ENCODE measurements at regions not wholly inside any gene's neighbourhood (a gene's known extent, or its start where the extent isn't known, plus 50 kb on each side); places are given as distances from the start of the nearest gene placed in this dataset.

DNA sequence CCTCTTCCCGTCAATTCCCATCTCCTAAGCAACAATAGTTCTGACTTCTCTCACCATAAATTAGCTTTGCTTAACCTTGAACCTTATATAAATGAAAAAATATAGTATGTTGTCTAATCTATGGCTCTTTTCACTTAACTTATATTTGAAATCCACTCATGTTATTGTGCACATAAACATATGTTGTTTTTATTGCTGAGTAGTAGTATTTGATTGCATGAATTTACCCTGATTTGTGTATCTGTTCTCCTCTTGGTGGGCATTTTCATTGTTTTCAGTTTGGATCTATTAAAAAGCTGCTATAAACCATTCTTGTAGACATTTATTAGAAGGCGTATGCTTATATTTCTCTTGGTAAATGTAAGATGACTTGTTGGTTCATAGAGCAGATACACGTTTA is 874.3 kb upstream of the ZEB2 start:
- no peak for ATAC-seq
- in situ Hi-C loops (cut with HindIII; ENCODE audit: low pct_unique_long_range_greater_than_20kb, low sequenced_read_pairs) (no loop called here), intact Hi-C loops (cut with micrococcal nuclease; ENCODE audit: unreplicated experiment) (no loop called here)
- Histone ChIP-seq H3K9me3 (ENCODE audit: control insufficient read depth, insufficient read depth, low read depth, low read length) (no peaks in the 10 kb centered on the region), H3K27me3 (ENCODE audit: control insufficient read depth, insufficient read depth, low read length) (no peaks in the 10 kb centered on the region), H3K36me3 (ENCODE audit: control insufficient read depth, insufficient read depth, low read length) (no peaks in the 10 kb centered on the region), H3K27ac (ENCODE audit: low read length) (no peak overlapping the region), H3K4me3 (ENCODE audit: low read depth in 2 of 2, low read length in 2 of 2) (no peak overlapping the region), H3K4me1 (ENCODE audit: control insufficient read depth, insufficient read depth, low read length) (no peaks in the 10 kb centered on the region)
- TF ChIP-seq SIN3A (IDR thresholded peaks at IDR 0.05; ENCODE audit: borderline replicate concordance, insufficient read depth, low read depth, low read length) = no peak
- no peak for TF ChIP-seq POLR2AphosphoS5 (IDR thresholded peaks at IDR 0.05; ENCODE audit: low read depth, low read length)
- TF ChIP-seq TCF7L2 (IDR thresholded peaks at IDR 0.05; ENCODE audit: low read depth, low read length) = no peak
- no peak for TF ChIP-seq CTCF (IDR thresholded peaks at IDR 0.05)
- TF ChIP-seq, protein P1, sequence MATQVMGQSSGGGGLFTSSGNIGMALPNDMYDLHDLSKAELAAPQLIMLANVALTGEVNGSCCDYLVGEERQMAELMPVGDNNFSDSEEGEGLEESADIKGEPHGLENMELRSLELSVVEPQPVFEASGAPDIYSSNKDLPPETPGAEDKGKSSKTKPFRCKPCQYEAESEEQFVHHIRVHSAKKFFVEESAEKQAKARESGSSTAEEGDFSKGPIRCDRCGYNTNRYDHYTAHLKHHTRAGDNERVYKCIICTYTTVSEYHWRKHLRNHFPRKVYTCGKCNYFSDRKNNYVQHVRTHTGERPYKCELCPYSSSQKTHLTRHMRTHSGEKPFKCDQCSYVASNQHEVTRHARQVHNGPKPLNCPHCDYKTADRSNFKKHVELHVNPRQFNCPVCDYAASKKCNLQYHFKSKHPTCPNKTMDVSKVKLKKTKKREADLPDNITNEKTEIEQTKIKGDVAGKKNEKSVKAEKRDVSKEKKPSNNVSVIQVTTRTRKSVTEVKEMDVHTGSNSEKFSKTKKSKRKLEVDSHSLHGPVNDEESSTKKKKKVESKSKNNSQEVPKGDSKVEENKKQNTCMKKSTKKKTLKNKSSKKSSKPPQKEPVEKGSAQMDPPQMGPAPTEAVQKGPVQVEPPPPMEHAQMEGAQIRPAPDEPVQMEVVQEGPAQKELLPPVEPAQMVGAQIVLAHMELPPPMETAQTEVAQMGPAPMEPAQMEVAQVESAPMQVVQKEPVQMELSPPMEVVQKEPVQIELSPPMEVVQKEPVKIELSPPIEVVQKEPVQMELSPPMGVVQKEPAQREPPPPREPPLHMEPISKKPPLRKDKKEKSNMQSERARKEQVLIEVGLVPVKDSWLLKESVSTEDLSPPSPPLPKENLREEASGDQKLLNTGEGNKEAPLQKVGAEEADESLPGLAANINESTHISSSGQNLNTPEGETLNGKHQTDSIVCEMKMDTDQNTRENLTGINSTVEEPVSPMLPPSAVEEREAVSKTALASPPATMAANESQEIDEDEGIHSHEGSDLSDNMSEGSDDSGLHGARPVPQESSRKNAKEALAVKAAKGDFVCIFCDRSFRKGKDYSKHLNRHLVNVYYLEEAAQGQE (IDR thresholded peaks at IDR 0.05; ENCODE audit: insufficient read depth in 1 of 2, low read depth in 2 of 2, low read length in 1 of 2) = no peak
- no TSS peak for BruUV-seq (replicated peaks)
- DNase-seq (ENCODE audit: low read depth, low spot score) = no peak
- ChIA-PET POLR2A (no interaction called here), CTCF (no interaction called here)

DNA sequence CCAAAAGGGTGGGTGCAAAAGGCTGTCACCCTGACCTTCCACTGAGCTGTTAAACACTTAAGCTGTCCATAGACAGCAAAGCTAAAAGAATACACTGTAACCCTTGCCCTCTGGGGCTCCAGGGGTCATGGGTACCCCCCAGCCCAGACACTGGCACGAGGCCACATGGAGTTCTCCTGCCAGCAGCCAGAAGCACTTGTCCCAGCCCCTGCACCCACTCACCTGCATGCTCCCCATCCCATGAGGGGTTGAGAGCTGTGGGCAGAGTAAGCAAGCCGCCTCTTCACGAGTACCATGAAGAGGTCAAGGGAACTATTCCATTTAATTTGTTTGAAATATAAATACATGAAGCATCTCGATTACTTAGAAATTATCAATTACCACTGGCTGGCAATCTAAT is 867.1 kb upstream of the ZEB2 start:
- no peak overlapping the region for H3K4me3 ChIP-seq (ENCODE audit: low read depth in 2 of 2, low read length in 2 of 2)
- intact Hi-C loops (cut with micrococcal nuclease; ENCODE audit: unreplicated experiment) (no loop called here), in situ Hi-C loops (cut with HindIII; ENCODE audit: low pct_unique_long_range_greater_than_20kb, low sequenced_read_pairs) (no loop called here)
- TF ChIP-seq, protein P1 (IDR thresholded peaks at IDR 0.05; ENCODE audit: insufficient read depth in 1 of 2, low read depth in 2 of 2, low read length in 1 of 2) = no peak
- no peaks in the 10 kb centered on the region for H3K27me3 ChIP-seq (ENCODE audit: control insufficient read depth, insufficient read depth, low read length)
- no peak for ATAC-seq
- H3K9me3 ChIP-seq (ENCODE audit: control insufficient read depth, insufficient read depth, low read depth, low read length) = no peaks in the 10 kb centered on the region
- H3K4me1 ChIP-seq (ENCODE audit: control insufficient read depth, insufficient read depth, low read length) = no peaks in the 10 kb centered on the region
- POLR2A ChIA-PET = no interaction called here
- DNase-seq (ENCODE audit: low read depth, low spot score) = no peak
- H3K27ac ChIP-seq (ENCODE audit: low read length) = no peak overlapping the region
- no TSS peak for BruUV-seq (replicated peaks)
- CTCF ChIA-PET = no interaction called here
- H3K36me3 ChIP-seq (ENCODE audit: control insufficient read depth, insufficient read depth, low read length) = no peaks in the 10 kb centered on the region
